ENCODE measurements at regions not wholly inside any gene's neighbourhood (a gene's known extent, or its start where the extent isn't known, plus 50 kb on each side); places are given as distances from the start of the nearest gene placed in this dataset.

DNA sequence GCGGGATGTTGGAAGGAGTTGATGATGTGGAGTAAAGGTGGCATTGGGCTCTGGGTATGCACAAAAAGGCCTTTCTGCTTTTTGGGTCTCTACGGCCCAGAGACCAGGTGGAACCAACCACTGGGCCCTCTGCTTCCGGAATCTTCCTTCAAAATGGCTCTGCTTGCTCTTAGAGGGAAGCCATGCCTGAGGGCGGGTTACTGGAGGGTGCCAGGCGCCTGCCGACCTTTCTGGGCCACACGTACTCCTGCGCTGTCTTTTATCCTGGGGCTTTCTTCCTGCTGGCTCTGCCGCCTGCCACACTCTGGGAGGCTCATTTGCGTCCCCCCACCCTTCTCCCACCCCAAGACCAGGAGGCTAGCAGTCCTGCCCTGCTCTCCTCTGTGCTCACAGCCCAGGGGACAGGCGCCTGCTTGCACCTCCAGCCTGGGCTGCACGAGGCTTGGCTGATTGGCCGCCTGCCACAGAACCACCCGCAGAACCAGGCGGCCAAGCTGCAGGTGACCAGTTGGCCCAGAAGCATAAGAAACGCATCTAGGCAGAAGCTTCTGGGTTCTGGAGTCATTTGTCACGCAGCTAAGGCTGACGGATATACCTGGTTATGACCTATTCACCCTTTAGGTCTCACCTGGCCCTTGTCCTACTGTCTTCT, 536.9 kb downstream of the TBC1D22A start:
- 85 to 93% (median 90%) methylated on average over 17 to 18 of the region's 18 CpGs for WGBS, 5 donors
- Histone ChIP-seq H3K4me1 (no peaks in the 10 kb centered on the region), H3K4me3 (no peak overlapping the region), H3K9me3 (no peaks in the 10 kb centered on the region), H3K36me3 (no peaks in the 10 kb centered on the region), H3K27ac (no peak overlapping the region), H3K27me3 (replicated peaks in 1 of 7) (peaks cover 0 to 15% (median 0%) of the 10 kb centered on the region in 7 donors)
- TF ChIP-seq POLR2AphosphoS5 (IDR thresholded peaks at IDR 0.05) = no peak
- TF ChIP-seq, protein P1, sequence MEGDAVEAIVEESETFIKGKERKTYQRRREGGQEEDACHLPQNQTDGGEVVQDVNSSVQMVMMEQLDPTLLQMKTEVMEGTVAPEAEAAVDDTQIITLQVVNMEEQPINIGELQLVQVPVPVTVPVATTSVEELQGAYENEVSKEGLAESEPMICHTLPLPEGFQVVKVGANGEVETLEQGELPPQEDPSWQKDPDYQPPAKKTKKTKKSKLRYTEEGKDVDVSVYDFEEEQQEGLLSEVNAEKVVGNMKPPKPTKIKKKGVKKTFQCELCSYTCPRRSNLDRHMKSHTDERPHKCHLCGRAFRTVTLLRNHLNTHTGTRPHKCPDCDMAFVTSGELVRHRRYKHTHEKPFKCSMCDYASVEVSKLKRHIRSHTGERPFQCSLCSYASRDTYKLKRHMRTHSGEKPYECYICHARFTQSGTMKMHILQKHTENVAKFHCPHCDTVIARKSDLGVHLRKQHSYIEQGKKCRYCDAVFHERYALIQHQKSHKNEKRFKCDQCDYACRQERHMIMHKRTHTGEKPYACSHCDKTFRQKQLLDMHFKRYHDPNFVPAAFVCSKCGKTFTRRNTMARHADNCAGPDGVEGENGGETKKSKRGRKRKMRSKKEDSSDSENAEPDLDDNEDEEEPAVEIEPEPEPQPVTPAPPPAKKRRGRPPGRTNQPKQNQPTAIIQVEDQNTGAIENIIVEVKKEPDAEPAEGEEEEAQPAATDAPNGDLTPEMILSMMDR (IDR thresholded peaks at IDR 0.05 in 8 of 11, conservative IDR thresholded peaks at IDR 0.05 in 3 of 11) = no peak
- TF ChIP-seq POLR2A (IDR thresholded peaks at IDR 0.05) = no peak
- intact Hi-C loops (cut with DNase I; ENCODE audit: low total_unique reads) = no loop called here
- DNase-seq = no peak

DNA sequence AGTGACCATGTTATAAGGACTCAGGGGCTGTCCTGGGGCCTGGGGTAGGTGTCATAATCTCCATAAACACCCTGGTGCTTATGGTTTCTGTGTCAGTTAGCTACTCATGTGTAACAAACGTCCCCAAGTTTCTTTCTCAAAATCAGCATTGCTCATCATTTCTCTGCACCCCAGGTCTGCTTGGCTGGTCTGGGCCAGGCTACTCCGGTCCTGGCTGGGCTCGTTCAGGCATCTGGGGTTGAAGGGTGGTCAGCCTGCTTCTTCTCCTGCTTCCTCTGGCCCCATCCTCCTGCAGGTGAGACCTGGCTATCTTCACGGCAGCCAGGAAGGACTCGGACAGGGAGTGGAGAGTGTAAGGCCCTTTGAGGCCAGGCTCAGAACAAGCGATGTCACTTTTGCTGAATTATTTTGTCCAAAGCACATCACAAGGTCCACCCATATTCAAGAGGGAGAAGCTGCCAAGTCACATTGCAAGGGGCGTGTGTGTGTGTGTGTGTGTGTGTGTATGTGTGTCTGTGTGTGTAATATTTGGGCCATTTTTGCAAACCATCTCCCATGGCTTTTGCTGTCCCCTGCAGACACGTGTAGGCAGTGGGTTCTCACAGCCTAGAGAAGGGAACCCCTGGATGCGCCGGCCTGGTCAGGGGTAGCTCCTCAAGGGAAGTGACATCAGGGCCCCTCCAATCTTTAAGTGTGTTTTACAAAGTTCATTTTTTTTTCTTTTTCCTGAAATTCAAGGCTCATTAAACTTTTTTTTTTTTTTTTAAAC, 535.8 kb downstream of the TBC1D22A start:
- WGBS, 5 donors = 77 to 87% (median 82%) methylated on average over 10 of the region's 10 CpGs
- Histone ChIP-seq H3K27me3 (replicated peaks in 1 of 7) (peaks cover 0 to 20% (median 0%) of the 10 kb centered on the region in 7 donors), H3K4me1 (no peaks in the 10 kb centered on the region), H3K27ac (no peak overlapping the region), H3K9me3 (no peaks in the 10 kb centered on the region), H3K36me3 (no peaks in the 10 kb centered on the region), H3K4me3 (no peak overlapping the region)
- TF ChIP-seq POLR2A (IDR thresholded peaks at IDR 0.05) (no peak), POLR2AphosphoS5 (IDR thresholded peaks at IDR 0.05) (no peak)
- TF ChIP-seq, protein P1 (IDR thresholded peaks at IDR 0.05 in 8 of 11, conservative IDR thresholded peaks at IDR 0.05 in 3 of 11) = no peak
- DNase-seq = no peak
- intact Hi-C loops (cut with DNase I; ENCODE audit: low total_unique reads) = no loop called here

GRCh38 chr22:47297261-47298016, 535.0 kb downstream of the TBC1D22A start:
- intact Hi-C loops (cut with DNase I; ENCODE audit: low total_unique reads) = no loop called here
- 82 to 87% (median 86%) methylated on average over 19 to 20 of the region's 20 CpGs for WGBS, 5 donors
- Histone ChIP-seq H3K36me3 (no peaks in the 10 kb centered on the region), H3K4me3 (no peak overlapping the region), H3K27me3 (replicated peaks in 1 of 7) (peaks cover 0 to 20% (median 0%) of the 10 kb centered on the region in 7 donors), H3K4me1 (no peaks in the 10 kb centered on the region), H3K27ac (no peak overlapping the region), H3K9me3 (no peaks in the 10 kb centered on the region)
- DNase-seq = no peak
- TF ChIP-seq POLR2AphosphoS5 (IDR thresholded peaks at IDR 0.05) (no peak), POLR2A (IDR thresholded peaks at IDR 0.05) (no peak)
- TF ChIP-seq, protein P1 (IDR thresholded peaks at IDR 0.05 in 8 of 11, conservative IDR thresholded peaks at IDR 0.05 in 3 of 11) = no peak

All from spleen (tissue), 11 donors.